ENCODE measurements at regions not wholly inside any gene's neighbourhood (a gene's known extent, or its start where the extent isn't known, plus 50 kb on each side); places are given as distances from the start of the nearest gene placed in this dataset.

- DNase-seq: no peak
- H3K9me3 ChIP-seq: no peaks in the 10 kb centered on the region
- H3K27me3 ChIP-seq: no peaks in the 10 kb centered on the region
- H3K4me1 ChIP-seq: no peaks in the 10 kb centered on the region
- H3K27ac ChIP-seq: no peak overlapping the region
- H3K36me3 ChIP-seq: no peaks in the 10 kb centered on the region
- no peak overlapping the region for H3K4me3 ChIP-seq
- intact Hi-C loops (cut with DNase I; ENCODE audit: low total_unique reads): no loop called here
- TF ChIP-seq, protein P1, sequence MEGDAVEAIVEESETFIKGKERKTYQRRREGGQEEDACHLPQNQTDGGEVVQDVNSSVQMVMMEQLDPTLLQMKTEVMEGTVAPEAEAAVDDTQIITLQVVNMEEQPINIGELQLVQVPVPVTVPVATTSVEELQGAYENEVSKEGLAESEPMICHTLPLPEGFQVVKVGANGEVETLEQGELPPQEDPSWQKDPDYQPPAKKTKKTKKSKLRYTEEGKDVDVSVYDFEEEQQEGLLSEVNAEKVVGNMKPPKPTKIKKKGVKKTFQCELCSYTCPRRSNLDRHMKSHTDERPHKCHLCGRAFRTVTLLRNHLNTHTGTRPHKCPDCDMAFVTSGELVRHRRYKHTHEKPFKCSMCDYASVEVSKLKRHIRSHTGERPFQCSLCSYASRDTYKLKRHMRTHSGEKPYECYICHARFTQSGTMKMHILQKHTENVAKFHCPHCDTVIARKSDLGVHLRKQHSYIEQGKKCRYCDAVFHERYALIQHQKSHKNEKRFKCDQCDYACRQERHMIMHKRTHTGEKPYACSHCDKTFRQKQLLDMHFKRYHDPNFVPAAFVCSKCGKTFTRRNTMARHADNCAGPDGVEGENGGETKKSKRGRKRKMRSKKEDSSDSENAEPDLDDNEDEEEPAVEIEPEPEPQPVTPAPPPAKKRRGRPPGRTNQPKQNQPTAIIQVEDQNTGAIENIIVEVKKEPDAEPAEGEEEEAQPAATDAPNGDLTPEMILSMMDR (IDR thresholded peaks at IDR 0.05): no peak
Measured at GRCh38 chr1:194056169-194056568, 869.8 kb upstream of the B3GALT2 start.

DNA sequence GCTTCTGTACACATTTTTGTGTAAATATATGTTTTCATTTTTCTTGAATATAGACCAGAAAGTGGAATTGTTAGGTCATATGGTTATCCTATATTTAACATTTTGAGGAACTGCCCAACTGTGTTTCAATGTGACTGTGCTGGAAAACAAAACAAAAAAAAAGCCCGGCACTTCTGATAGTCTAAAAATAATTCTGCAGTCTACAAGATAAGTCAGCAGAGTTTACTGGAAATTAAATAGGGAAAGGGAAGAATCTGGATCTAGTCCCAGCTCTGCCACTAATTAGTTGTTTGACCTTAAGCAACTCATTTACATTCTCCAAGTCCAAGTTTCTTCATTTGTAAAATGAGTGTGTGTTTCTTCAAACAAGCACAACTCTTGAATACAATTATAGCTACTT lies 869.1 kb upstream of the B3GALT2 start:
- no peak for DNase-seq
- TF ChIP-seq, protein P1 (IDR thresholded peaks at IDR 0.05): no peak
- intact Hi-C loops (cut with DNase I; ENCODE audit: low total_unique reads): no loop called here
- no peaks in the 10 kb centered on the region for H3K36me3 ChIP-seq
- H3K9me3 ChIP-seq: no peaks in the 10 kb centered on the region
- H3K27ac ChIP-seq: no peak overlapping the region
- no peaks in the 10 kb centered on the region for H3K4me1 ChIP-seq
- H3K27me3 ChIP-seq: no peaks in the 10 kb centered on the region
- H3K4me3 ChIP-seq: no peak overlapping the region

GRCh38 chr1:194052514-194053338 lies 866.3 kb upstream of the B3GALT2 start:
- TF ChIP-seq, protein P1 (IDR thresholded peaks at IDR 0.05): no peak
- no peaks in the 10 kb centered on the region for H3K27me3 ChIP-seq
- no peaks in the 10 kb centered on the region for H3K36me3 ChIP-seq
- intact Hi-C loops (cut with DNase I; ENCODE audit: low total_unique reads): no loop called here
- no peaks in the 10 kb centered on the region for H3K4me1 ChIP-seq
- no peak overlapping the region for H3K4me3 ChIP-seq
- H3K27ac ChIP-seq: no peak overlapping the region
- no peak for DNase-seq
- no peaks in the 10 kb centered on the region for H3K9me3 ChIP-seq

- Histone ChIP-seq H3K9me3 (no peaks in the 10 kb centered on the region), H3K27ac (no peak overlapping the region), H3K27me3 (no peaks in the 10 kb centered on the region), H3K4me3 (no peak overlapping the region), H3K4me1 (no peaks in the 10 kb centered on the region), H3K36me3 (no peaks in the 10 kb centered on the region)
- TF ChIP-seq, protein P1 (IDR thresholded peaks at IDR 0.05): no peak
- no peak for DNase-seq
- intact Hi-C loops (cut with DNase I; ENCODE audit: low total_unique reads): no loop called here
Measured at GRCh38 chr1:194047921-194048320, 861.5 kb upstream of the B3GALT2 start.

- Histone ChIP-seq H3K9me3 (no peaks in the 10 kb centered on the region), H3K4me1 (no peaks in the 10 kb centered on the region), H3K27me3 (no peaks in the 10 kb centered on the region), H3K4me3 (no peak overlapping the region), H3K36me3 (no peaks in the 10 kb centered on the region), H3K27ac (no peak overlapping the region)
- TF ChIP-seq, protein P1 (IDR thresholded peaks at IDR 0.05): no peak
- no peak for DNase-seq
- intact Hi-C loops (cut with DNase I; ENCODE audit: low total_unique reads): no loop called here
Measured at GRCh38 chr1:194047206-194047605, 860.8 kb upstream of the B3GALT2 start.

Data from tibial artery (tissue), 4 donors.